ENCODE measurements at regions not wholly inside any gene's neighbourhood (a gene's known extent, or its start where the extent isn't known, plus 50 kb on each side); places are given as distances from the start of the nearest gene placed in this dataset.

- TF ChIP-seq CTCF (IDR thresholded peaks at IDR 0.05) (no peak), POLR2AphosphoS5 (IDR thresholded peaks at IDR 0.05) (peak in 1 of 3 donors; percentile 32), POLR2A (IDR thresholded peaks at IDR 0.05) (no peak)
These were observed 56.4 kb upstream of the MBNL2 start for GRCh38 chr13:97165502-97166425.

Measured in stomach (tissue), 4 donors.